ENCODE measurements at regions not wholly inside any gene's neighbourhood (a gene's known extent, or its start where the extent isn't known, plus 50 kb on each side); places are given as distances from the start of the nearest gene placed in this dataset.

GRCh38 chr2:207260947-207261346 lies 95.2 kb upstream of the KLF7 start:
- ATAC-seq: no peak
- DNase-seq: no peak
- Mint-ChIP-seq H3K27me3 (no peaks in the 10 kb centered on the region), H3K27ac (no peak overlapping the region), H3K4me3 (no peak overlapping the region), H3K4me1 (no peaks in the 10 kb centered on the region), H3K9me3 (peaks cover 5 to 7% of the 10 kb centered on the region in 2 donors)

- H3K27me3 Mint-ChIP-seq: no peaks in the 10 kb centered on the region
- DNase-seq (no peak), ATAC-seq (no peak)
- H3K27ac Mint-ChIP-seq: no peak overlapping the region
- peaks cover 5 to 7% of the 10 kb centered on the region in 2 donors for H3K9me3 Mint-ChIP-seq
- H3K4me3 Mint-ChIP-seq: no peak overlapping the region
- H3K4me1 Mint-ChIP-seq: no peaks in the 10 kb centered on the region
Observed at GRCh38 chr2:207264310-207264709, 98.6 kb upstream of the KLF7 start.

- ATAC-seq: no peak
- Mint-ChIP-seq H3K4me3 (no peak overlapping the region), H3K4me1 (no peaks in the 10 kb centered on the region), H3K27me3 (no peaks in the 10 kb centered on the region), H3K9me3 (peaks cover 5 to 7% of the 10 kb centered on the region in 2 donors), H3K27ac (no peak overlapping the region)
- no peak for DNase-seq
Observed at GRCh38 chr2:207265332-207265731, 99.6 kb upstream of the KLF7 start.

- no peak overlapping the region for H3K27ac Mint-ChIP-seq
- H3K4me1 Mint-ChIP-seq: no peaks in the 10 kb centered on the region
- H3K27me3 Mint-ChIP-seq: no peaks in the 10 kb centered on the region
- H3K4me3 Mint-ChIP-seq: no peak overlapping the region
- peaks cover 5 to 7% of the 10 kb centered on the region in 2 donors for H3K9me3 Mint-ChIP-seq
- ATAC-seq (no peak), DNase-seq (no peak)
Observed at GRCh38 chr2:207265869-207266268, 100.1 kb upstream of the KLF7 start.

GRCh38 chr2:207266648-207267047 lies 100.9 kb upstream of the KLF7 start:
- no peak for ATAC-seq
- H3K27me3 Mint-ChIP-seq: no peaks in the 10 kb centered on the region
- H3K4me1 Mint-ChIP-seq: no peaks in the 10 kb centered on the region
- no peak for DNase-seq
- H3K4me3 Mint-ChIP-seq: no peak overlapping the region
- no peak overlapping the region for H3K27ac Mint-ChIP-seq
- peaks cover 5 to 7% of the 10 kb centered on the region in 2 donors for H3K9me3 Mint-ChIP-seq

- H3K27ac Mint-ChIP-seq: no peak overlapping the region
- no peak overlapping the region for H3K4me3 Mint-ChIP-seq
- DNase-seq: no peak
- H3K4me1 Mint-ChIP-seq: no peaks in the 10 kb centered on the region
- no peaks in the 10 kb centered on the region for H3K27me3 Mint-ChIP-seq
- peaks cover 0 to 5% of the 10 kb centered on the region in 2 donors for H3K9me3 Mint-ChIP-seq
- ATAC-seq: no peak
Observed at GRCh38 chr2:207269038-207269437, 103.3 kb upstream of the KLF7 start.

- Mint-ChIP-seq H3K27ac (no peak overlapping the region), H3K27me3 (no peaks in the 10 kb centered on the region), H3K4me3 (no peak overlapping the region), H3K4me1 (peaks cover 7% of the 10 kb centered on the region), H3K9me3 (no peaks in the 10 kb centered on the region)
- ATAC-seq: no peak
- DNase-seq: no peak
Observed at GRCh38 chr2:207274530-207275189, 108.9 kb upstream of the KLF7 start.

- H3K4me1 Mint-ChIP-seq: peaks cover 15% of the 10 kb centered on the region
- H3K4me3 Mint-ChIP-seq: no peak overlapping the region
- H3K27me3 Mint-ChIP-seq: no peaks in the 10 kb centered on the region
- DNase-seq (no peak), ATAC-seq (no peak)
- H3K9me3 Mint-ChIP-seq: no peaks in the 10 kb centered on the region
- no peak overlapping the region for H3K27ac Mint-ChIP-seq
Observed at GRCh38 chr2:207275779-207276178, 110.0 kb upstream of the KLF7 start.

GRCh38 chr2:207276248-207276647 lies 110.5 kb upstream of the KLF7 start:
- H3K4me1 Mint-ChIP-seq: peaks cover 15% of the 10 kb centered on the region
- DNase-seq (no peak), ATAC-seq (no peak)
- H3K27ac Mint-ChIP-seq: no peak overlapping the region
- no peaks in the 10 kb centered on the region for H3K27me3 Mint-ChIP-seq
- no peaks in the 10 kb centered on the region for H3K9me3 Mint-ChIP-seq
- H3K4me3 Mint-ChIP-seq: no peak overlapping the region

GRCh38 chr2:207276858-207277257 lies 111.1 kb upstream of the KLF7 start:
- no peak overlapping the region for H3K27ac Mint-ChIP-seq
- DNase-seq: no peak
- H3K9me3 Mint-ChIP-seq: peaks cover 0 to 1% of the 10 kb centered on the region in 2 donors
- H3K4me1 Mint-ChIP-seq: peaks cover 15% of the 10 kb centered on the region
- ATAC-seq: no peak
- H3K27me3 Mint-ChIP-seq: no peaks in the 10 kb centered on the region
- H3K4me3 Mint-ChIP-seq: no peak overlapping the region

- ATAC-seq: peak; percentile 87
- Mint-ChIP-seq H3K9me3 (peaks cover 0 to 5% of the 10 kb centered on the region in 2 donors), H3K27me3 (no peaks in the 10 kb centered on the region), H3K4me1 (peaks cover 28% of the 10 kb centered on the region), H3K4me3 (peak overlapping the region; percentile 41 to 43), H3K27ac (peak overlapping the region in 1 of 2 donors; percentile 81)
- peak in 1 of 2 donors; percentile 30 for DNase-seq
Observed at GRCh38 chr2:207279520-207279919, 113.8 kb upstream of the KLF7 start.

- ATAC-seq (no peak), DNase-seq (no peak)
- peaks cover 46% of the 10 kb centered on the region for H3K4me1 Mint-ChIP-seq
- H3K27me3 Mint-ChIP-seq: no peaks in the 10 kb centered on the region
- H3K9me3 Mint-ChIP-seq: peaks cover 0 to 5% of the 10 kb centered on the region in 2 donors
- no peak overlapping the region for H3K4me3 Mint-ChIP-seq
- no peak overlapping the region for H3K27ac Mint-ChIP-seq
Observed at GRCh38 chr2:207281436-207281835, 115.7 kb upstream of the KLF7 start.

GRCh38 chr2:207282916-207283315 lies 117.2 kb upstream of the KLF7 start:
- DNase-seq: no peak
- peak overlapping the region; percentile 65 to 68 for H3K4me3 Mint-ChIP-seq
- peaks cover 46% of the 10 kb centered on the region for H3K4me1 Mint-ChIP-seq
- no peak for ATAC-seq
- H3K27ac Mint-ChIP-seq: peak overlapping the region; percentile 66 to 90
- peaks cover 0 to 5% of the 10 kb centered on the region in 2 donors for H3K9me3 Mint-ChIP-seq
- H3K27me3 Mint-ChIP-seq: no peaks in the 10 kb centered on the region

GRCh38 chr2:207283356-207283755 lies 117.6 kb upstream of the KLF7 start:
- Mint-ChIP-seq H3K9me3 (peaks cover 0 to 5% of the 10 kb centered on the region in 2 donors), H3K27ac (peak overlapping the region; percentile 66 to 90), H3K4me3 (peak overlapping the region; percentile 65 to 68), H3K27me3 (no peaks in the 10 kb centered on the region), H3K4me1 (peaks cover 46% of the 10 kb centered on the region)
- peak; percentile 40 for ATAC-seq
- DNase-seq: no peak

GRCh38 chr2:207284556-207285472 lies 119.1 kb upstream of the KLF7 start:
- Mint-ChIP-seq H3K4me1 (peaks cover 45% of the 10 kb centered on the region), H3K27ac (no peak overlapping the region), H3K9me3 (peaks cover 0 to 5% of the 10 kb centered on the region in 2 donors), H3K4me3 (no peak overlapping the region), H3K27me3 (no peaks in the 10 kb centered on the region)
- ATAC-seq (no peak), DNase-seq (no peak)

GRCh38 chr2:207285473-207285815 lies 119.7 kb upstream of the KLF7 start:
- ATAC-seq (no peak), DNase-seq (no peak)
- no peaks in the 10 kb centered on the region for H3K27me3 Mint-ChIP-seq
- H3K9me3 Mint-ChIP-seq: peaks cover 0 to 5% of the 10 kb centered on the region in 2 donors
- H3K4me3 Mint-ChIP-seq: no peak overlapping the region
- peaks cover 39% of the 10 kb centered on the region for H3K4me1 Mint-ChIP-seq
- H3K27ac Mint-ChIP-seq: peak overlapping the region in 1 of 2 donors; percentile 67

All from stimulated activated naive CD8-positive, alpha-beta T cell treated with anti-CD3 and anti-CD28 coated beads, Interleukin-15, amount 100 ng/mL, for 72 hours (primary cell).